Prostate gland (tissue), 2 donors: ENCODE measurements at regions not wholly inside any gene's neighbourhood (a gene's known extent, or its start where the extent isn't known, plus 50 kb on each side); places are given as distances from the start of the nearest gene placed in this dataset.

Source experiments
- DNase-seq: peaks from one replicate; pipeline ENCODE4 v3.0.0-alpha.2; 2019; ENCODE audit warnings: low spot score
- H3K27ac ChIP-seq, 2 donors: fragments of 200-600 bp; sonication (generic); 2 replicates each; pipeline ENCODE4 v1.5.1; 2017 to 2019
- H3K27me3 ChIP-seq: fragments of 200-600 bp; sonication (generic); replicated peaks from 2 replicates; pipeline ENCODE4 v1.5.1; 2019; ENCODE audit not compliant: insufficient read depth
- H3K36me3 ChIP-seq, 2 donors: fragments of 200-600 bp; sonication (generic); 1 replicate in 1 of 2; 2 replicates in 1 of 2; pipeline versions ENCODE4 v1.5.1 to v1.8.1; 2017 to 2019
- H3K4me1 ChIP-seq: fragments of 200-600 bp; sonication (generic); replicated peaks from 2 replicates; pipeline ENCODE4 v1.5.1; 2019
- H3K4me3 ChIP-seq, 2 donors: fragments of 200-600 bp; sonication (generic); 2 replicates each; pipeline ENCODE4 v1.5.1; 2017 to 2019
- H3K9me3 ChIP-seq: fragments of 200-600 bp; sonication (generic); 2 replicates; pipeline ENCODE4 v1.5.1; 2017
- CTCF ChIP-seq, 4 experiments: fragments of 200-600 bp in 2 of 4; fragments of 450-650 bp in 2 of 4; sonication (generic) in 2 of 4; IDR thresholded peaks; 1 replicate in 3 of 4; 2 replicates in 1 of 4; pipeline ENCODE4 v1.5.1; 2016 to 2019; ENCODE audit warnings: antibody characterized with exemption in 4 of 4, mild to moderate bottlenecking in 2 of 4, moderate library complexity in 2 of 4
- POLR2A ChIP-seq: fragments of 450-650 bp; IDR thresholded peaks from one replicate; pipeline ENCODE4 v1.6.1; 2016; ENCODE audit warnings: antibody characterized with exemption, mild to moderate bottlenecking
- POLR2AphosphoS5 ChIP-seq: sonication (generic); formaldehyde crosslinking; IDR thresholded peaks from one replicate; pipeline ENCODE4 v1.6.1; 2017; ENCODE audit warnings: antibody characterized with exemption
- WGBS: methylation state at CpG from one replicate; pipeline ENCODE4 v1.1.5; 2018; 5-methylcytosine and 5-hydroxymethylcytosine counted together
- intact Hi-C: fragments of 100-400 bp; cut with DNase I; formaldehyde crosslinking; loops from one replicate; pipeline ENCODE4 v1.14.2; 2022

GRCh38 chr3:167920747-167921146, 175.0 kb downstream of the GOLIM4 start:
- no peak overlapping the region for H3K4me3 ChIP-seq
- no peaks in the 10 kb centered on the region for H3K9me3 ChIP-seq
- H3K27ac ChIP-seq: no peak overlapping the region
- no peaks in the 10 kb centered on the region for H3K4me1 ChIP-seq
- intact Hi-C loops: no loop called here
- TF ChIP-seq POLR2AphosphoS5 (no peak), POLR2A (no peak), CTCF (IDR thresholded peaks at IDR 0.05) (no peak)
- H3K36me3 ChIP-seq: no peaks in the 10 kb centered on the region
- no peak for DNase-seq
- no peaks in the 10 kb centered on the region for H3K27me3 ChIP-seq

GRCh38 chr3:167919590-167919989, 176.1 kb downstream of the GOLIM4 start:
- H3K4me3 ChIP-seq: no peak overlapping the region
- no peak overlapping the region for H3K27ac ChIP-seq
- DNase-seq: no peak
- no peaks in the 10 kb centered on the region for H3K4me1 ChIP-seq
- no peaks in the 10 kb centered on the region for H3K9me3 ChIP-seq
- intact Hi-C loops: no loop called here
- no peak for TF ChIP-seq CTCF (IDR thresholded peaks at IDR 0.05)
- no peak for TF ChIP-seq POLR2AphosphoS5
- no peak for TF ChIP-seq POLR2A
- H3K36me3 ChIP-seq: no peaks in the 10 kb centered on the region
- H3K27me3 ChIP-seq: no peaks in the 10 kb centered on the region
- WGBS: 97% methylated on average over 1 of the region's 1 CpG

DNA sequence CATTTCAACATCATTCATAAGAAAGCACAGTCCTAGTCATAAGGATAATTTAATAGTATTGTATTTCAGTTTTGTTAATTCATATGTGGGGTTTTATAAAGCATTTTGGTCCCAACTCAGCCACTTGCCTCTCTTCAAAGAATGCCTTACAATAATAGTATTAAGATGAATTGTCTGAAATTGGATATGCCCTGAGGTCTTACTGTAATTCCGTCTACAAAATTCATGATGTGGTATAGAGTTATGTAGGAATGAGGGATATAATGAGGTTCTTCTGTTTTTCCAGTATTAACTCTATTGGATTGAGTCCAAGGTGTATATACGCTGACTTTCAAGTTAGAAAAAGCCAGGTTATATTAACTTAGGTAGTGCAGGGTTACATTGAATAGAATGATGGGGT, 177.0 kb downstream of the GOLIM4 start:
- no peaks in the 10 kb centered on the region for H3K4me1 ChIP-seq
- no peaks in the 10 kb centered on the region for H3K27me3 ChIP-seq
- H3K27ac ChIP-seq: no peak overlapping the region
- 46% methylated on average over 2 of the region's 2 CpGs for WGBS
- H3K9me3 ChIP-seq: no peaks in the 10 kb centered on the region
- H3K4me3 ChIP-seq: no peak overlapping the region
- no peaks in the 10 kb centered on the region for H3K36me3 ChIP-seq
- no peak for TF ChIP-seq POLR2A
- no peak for TF ChIP-seq CTCF (IDR thresholded peaks at IDR 0.05)
- no peak for TF ChIP-seq POLR2AphosphoS5
- no peak for DNase-seq
- intact Hi-C loops: no loop called here

GRCh38 chr3:167918008-167918596, 177.6 kb downstream of the GOLIM4 start:
- H3K27me3 ChIP-seq: no peaks in the 10 kb centered on the region
- TF ChIP-seq POLR2AphosphoS5 (no peak), POLR2A (no peak)
- 72% methylated on average over 4 of the region's 4 CpGs for WGBS
- no peak overlapping the region for H3K4me3 ChIP-seq
- no peak for DNase-seq
- no peaks in the 10 kb centered on the region for H3K36me3 ChIP-seq
- no peaks in the 10 kb centered on the region for H3K9me3 ChIP-seq
- H3K4me1 ChIP-seq: no peaks in the 10 kb centered on the region
- intact Hi-C loops: no loop called here
- H3K27ac ChIP-seq: no peak overlapping the region

DNA sequence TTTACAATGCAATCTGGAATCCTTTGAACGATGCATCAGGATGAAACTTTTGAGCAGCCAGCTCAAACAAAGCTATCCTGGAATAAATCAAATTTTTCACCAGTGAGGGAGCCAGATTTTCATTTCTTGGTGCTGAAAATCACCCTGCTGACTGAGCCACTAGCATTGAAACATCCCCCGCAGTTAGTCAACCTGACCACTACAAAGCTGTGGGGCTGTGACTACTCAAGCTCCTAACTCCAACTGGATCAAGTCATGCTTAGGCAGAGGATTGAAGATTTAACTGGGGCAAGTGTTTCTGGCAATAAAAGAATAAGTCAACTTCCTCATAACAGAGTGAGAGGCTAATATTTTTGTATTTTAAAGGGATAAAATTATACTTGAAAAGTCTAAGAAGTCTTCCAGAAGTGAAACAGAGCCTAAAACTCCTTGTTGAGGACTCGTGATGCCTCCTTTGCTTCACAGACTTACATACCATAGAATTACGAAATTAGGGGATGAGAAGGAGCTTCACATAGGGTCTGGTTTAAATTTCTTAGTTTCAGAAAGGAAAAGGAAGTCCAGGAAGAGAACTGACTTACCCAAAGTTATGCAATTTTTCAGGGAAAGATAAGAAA, 177.8 kb downstream of the SERPINI1 start:
- Histone ChIP-seq H3K27me3 (no peaks in the 10 kb centered on the region), H3K9me3 (no peaks in the 10 kb centered on the region), H3K4me1 (no peaks in the 10 kb centered on the region), H3K27ac (no peak overlapping the region), H3K4me3 (no peak overlapping the region), H3K36me3 (no peaks in the 10 kb centered on the region)
- DNase-seq: no peak
- intact Hi-C loops: no loop called here
- TF ChIP-seq CTCF (IDR thresholded peaks at IDR 0.05) (no peak), POLR2A (no peak), POLR2AphosphoS5 (no peak)
- WGBS: 75% methylated on average over 4 of the region's 4 CpGs
